Smooth muscle cell (in vitro differentiated cells): ENCODE measurements at regions not wholly inside any gene's neighbourhood (a gene's known extent, or its start where the extent isn't known, plus 50 kb on each side); places are given as distances from the start of the nearest gene placed in this dataset.
"Not testable (repeated sequence)": the region's sequence is repeated elsewhere in the genome, so short reads cannot be mapped to it uniquely, and the experiment has no call there.

Source experiments
- DNase-seq: peaks from one replicate; lab custom pipeline; 2025; ENCODE audit not compliant: unreplicated experiment; lab: John Stamatoyannopoulos, UW
- H2AFZ ChIP-seq: fragments of 200-600 bp; sonication (generic); 2 replicates; pipeline ENCODE4 v1.6.0; 2016; ENCODE audit warnings: antibody characterized with exemption, low read depth, mild to moderate bottlenecking
- H3F3A ChIP-seq: fragments of 200-600 bp; sonication (generic); 2 replicates; pipeline ENCODE4 v1.6.0; 2017; ENCODE audit warnings: antibody characterized with exemption, low read depth
- H3K27ac ChIP-seq: fragments of 200-600 bp; sonication (generic); 2 replicates; pipeline ENCODE4 v1.5.1; 2016; ENCODE audit warnings: low read depth, mild to moderate bottlenecking
- H3K27me3 ChIP-seq: fragments of 200-600 bp; sonication (generic); 2 replicates; pipeline ENCODE4 v1.6.1; 2016; ENCODE audit warnings: low read depth, mild to moderate bottlenecking
- H3K36me3 ChIP-seq: fragments of 200-600 bp; sonication (generic); 2 replicates; pipeline ENCODE4 v1.5.1; 2016; ENCODE audit warnings: low read depth
- H3K4me1 ChIP-seq: fragments of 200-600 bp; sonication (generic); 2 replicates; pipeline ENCODE4 v1.5.1; 2016; ENCODE audit warnings: low read depth
- H3K4me2 ChIP-seq: fragments of 200-600 bp; sonication (generic); 2 replicates; pipeline ENCODE4 v1.6.0; 2016; ENCODE audit warnings: mild to moderate bottlenecking
- H3K4me3 ChIP-seq: fragments of 200-600 bp; sonication (generic); 2 replicates; pipeline ENCODE4 v1.5.1; 2016; ENCODE audit warnings: mild to moderate bottlenecking
- H3K79me2 ChIP-seq: fragments of 200-600 bp; sonication (generic); 2 replicates; pipeline ENCODE4 v1.6.0; 2016; ENCODE audit warnings: low read depth, mild to moderate bottlenecking
- H3K9ac ChIP-seq: fragments of 200-600 bp; sonication (generic); 2 replicates; pipeline ENCODE4 v1.6.0; 2016; ENCODE audit warnings: low read depth
- H3K9me3 ChIP-seq: fragments of 200-600 bp; sonication (generic); replicated peaks from 2 replicates; pipeline ENCODE4 v1.5.1; 2016; ENCODE audit warnings: low read depth
- H4K20me1 ChIP-seq: fragments of 200-600 bp; sonication (generic); 2 replicates; pipeline ENCODE4 v1.6.0; 2016; ENCODE audit warnings: low read depth
- WGBS: methylation state at CpG from one replicate; pipeline ENCODE4 v1.1.7; 2016; ENCODE audit warnings: low lambda C conversion rate; 5-methylcytosine and 5-hydroxymethylcytosine counted together
- TF ChIP-seq, protein P1 (sequence below): fragments of 200-600 bp; sonication (generic); IDR thresholded peaks from 2 replicates; pipeline ENCODE4 v1.5.1; 2017; ENCODE audit warnings: borderline replicate concordance, mild to moderate bottlenecking, antibody characterized with exemption; ENCODE audit not compliant: insufficient read depth, poor library complexity, severe bottlenecking

GRCh38 chr6:48377115-48377514, 266.1 kb upstream of the PTCHD4 start:
- Histone ChIP-seq H3K36me3 (no peaks in the 10 kb centered on the region), H3K9me3 (no peaks in the 10 kb centered on the region), H3K79me2 (no peaks in the 10 kb centered on the region), H4K20me1 (no peaks in the 10 kb centered on the region), H3K9ac (no peak overlapping the region), H3K4me1 (no peaks in the 10 kb centered on the region), H3K27me3 (no peaks in the 10 kb centered on the region), H3K27ac (no peak overlapping the region), H2AFZ (peak overlapping the region; percentile 86), H3F3A (no peaks in the 10 kb centered on the region), H3K4me3 (no peak overlapping the region), H3K4me2 (no peak overlapping the region)
- DNase-seq, result no peak
- TF ChIP-seq, protein P1, sequence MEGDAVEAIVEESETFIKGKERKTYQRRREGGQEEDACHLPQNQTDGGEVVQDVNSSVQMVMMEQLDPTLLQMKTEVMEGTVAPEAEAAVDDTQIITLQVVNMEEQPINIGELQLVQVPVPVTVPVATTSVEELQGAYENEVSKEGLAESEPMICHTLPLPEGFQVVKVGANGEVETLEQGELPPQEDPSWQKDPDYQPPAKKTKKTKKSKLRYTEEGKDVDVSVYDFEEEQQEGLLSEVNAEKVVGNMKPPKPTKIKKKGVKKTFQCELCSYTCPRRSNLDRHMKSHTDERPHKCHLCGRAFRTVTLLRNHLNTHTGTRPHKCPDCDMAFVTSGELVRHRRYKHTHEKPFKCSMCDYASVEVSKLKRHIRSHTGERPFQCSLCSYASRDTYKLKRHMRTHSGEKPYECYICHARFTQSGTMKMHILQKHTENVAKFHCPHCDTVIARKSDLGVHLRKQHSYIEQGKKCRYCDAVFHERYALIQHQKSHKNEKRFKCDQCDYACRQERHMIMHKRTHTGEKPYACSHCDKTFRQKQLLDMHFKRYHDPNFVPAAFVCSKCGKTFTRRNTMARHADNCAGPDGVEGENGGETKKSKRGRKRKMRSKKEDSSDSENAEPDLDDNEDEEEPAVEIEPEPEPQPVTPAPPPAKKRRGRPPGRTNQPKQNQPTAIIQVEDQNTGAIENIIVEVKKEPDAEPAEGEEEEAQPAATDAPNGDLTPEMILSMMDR, result no peak
- 62% methylated on average over 3 of the region's 3 CpGs for WGBS

GRCh38 chr6:48371226-48371625, 260.2 kb upstream of the PTCHD4 start:
- H3K9ac ChIP-seq, DNase-seq, H3K79me2 ChIP-seq, H3K27ac ChIP-seq, H3K4me1 ChIP-seq, H2AFZ ChIP-seq, H3K4me2 ChIP-seq, H3K27me3 ChIP-seq, H3F3A ChIP-seq, H3K36me3 ChIP-seq, H3K4me3 ChIP-seq, H3K9me3 ChIP-seq, H4K20me1 ChIP-seq: not testable (repeated sequence)
- WGBS, result 91% methylated on average over 14 of the region's 34 CpGs

DNA sequence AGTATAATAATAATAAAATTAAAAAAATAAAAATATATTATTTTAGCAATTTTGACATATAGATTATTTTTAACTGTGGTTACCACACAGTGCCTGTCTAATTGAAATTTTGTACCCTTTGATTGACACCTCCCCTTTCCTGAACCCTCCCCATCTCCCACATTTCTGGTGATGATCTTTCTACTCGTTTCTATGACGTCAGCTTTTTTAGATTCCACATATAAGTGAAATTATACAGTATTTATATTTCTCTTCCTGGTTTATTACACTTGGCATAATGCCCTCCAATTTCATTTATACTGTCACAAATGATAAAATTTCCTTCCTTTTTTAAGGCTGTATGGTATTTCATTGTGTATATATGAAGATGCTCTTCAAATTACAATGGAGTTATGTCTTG, 258.1 kb upstream of the PTCHD4 start:
- WGBS, result 93% methylated on average over 2 of the region's 2 CpGs

GRCh38 chr6:48325701-48326100, 214.7 kb upstream of the PTCHD4 start:
- H3K4me2 ChIP-seq, result peak overlapping the region; percentile 24
- H3K79me2 ChIP-seq, result no peaks in the 10 kb centered on the region
- WGBS, result 23% methylated on average over 1 of the region's 1 CpG
- no peaks in the 10 kb centered on the region for H3K9me3 ChIP-seq
- no peak overlapping the region for H3K9ac ChIP-seq
- no peaks in the 10 kb centered on the region for H3K36me3 ChIP-seq
- no peaks in the 10 kb centered on the region for H4K20me1 ChIP-seq
- no peak overlapping the region for H2AFZ ChIP-seq
- H3K4me3 ChIP-seq, result no peak overlapping the region
- H3F3A ChIP-seq, result no peaks in the 10 kb centered on the region
- TF ChIP-seq, protein P1, result no peak
- no peak overlapping the region for H3K27ac ChIP-seq
- no peaks in the 10 kb centered on the region for H3K4me1 ChIP-seq
- DNase-seq, result no peak
- no peaks in the 10 kb centered on the region for H3K27me3 ChIP-seq

More for the DNA sequence above, 258.1 kb upstream of the PTCHD4 start:
- Histone ChIP-seq H4K20me1 (no peaks in the 10 kb centered on the region), H3K27me3 (no peaks in the 10 kb centered on the region), H3K9me3 (peaks cover 2% of the 10 kb centered on the region), H3K4me2 (no peak overlapping the region), H3F3A (no peaks in the 10 kb centered on the region), H3K4me1 (no peaks in the 10 kb centered on the region), H3K79me2 (no peaks in the 10 kb centered on the region), H3K4me3 (no peak overlapping the region), H2AFZ (no peak overlapping the region), H3K9ac (no peak overlapping the region), H3K36me3 (no peaks in the 10 kb centered on the region), H3K27ac (no peak overlapping the region)
- DNase-seq, result no peak
- TF ChIP-seq, protein P1, result no peak
